PC-3 (cell line): ENCODE measurements at regions not wholly inside any gene's neighbourhood (a gene's known extent, or its start where the extent isn't known, plus 50 kb on each side); places are given as distances from the start of the nearest gene placed in this dataset.

Experiments used
- ATAC-seq: fragments of 200-7000 bp; cut with Tn5 transposase; 2 replicates; pipeline ENCODE4 v1.9.1; 2020; ENCODE audit warnings: mild to moderate bottlenecking, moderate library complexity
- BruUV-seq: library from RNA; stranded (reverse); fragments of 400-500 nt; replicated peaks from 2 replicates; lab custom pipeline; 2021; lab: Mats Ljungman, UMichigan
- CTCF ChIA-PET: fragments of 300-600 bp; sonication (Branson Sonifier 250); formaldehyde crosslinking; loops from one replicate; lab custom pipeline; 2022; ENCODE audit warnings: antibody characterized with exemption; lab: Charles Lee
- POLR2A ChIA-PET: fragments of 300-600 bp; sonication (Branson Sonifier 250); formaldehyde crosslinking; loops from one replicate; lab custom pipeline; 2022; ENCODE audit warnings: antibody characterized with exemption; ENCODE audit not compliant: unreplicated experiment; lab: Charles Lee
- DNase-seq: peaks from one replicate; pipeline ENCODE4 v3.0.0-alpha.2; 2015
- H2AFZ ChIP-seq: fragments of 300-600 bp; sonication (generic); 2 replicates; pipeline ENCODE4 v1.6.0; 2016; ENCODE audit warnings: antibody characterized with exemption, low read length
- H3F3A ChIP-seq: fragments of 300-600 bp; sonication (generic); one replicate; pipeline ENCODE4 v1.6.0; 2017; ENCODE audit warnings: antibody characterized with exemption, low read length, control low read depth, mild to moderate bottlenecking; ENCODE audit not compliant: unreplicated experiment
- H3K27ac ChIP-seq: fragments of 300-600 bp; sonication (generic); 2 replicates; pipeline ENCODE4 v1.5.1; 2016; ENCODE audit warnings: mild to moderate bottlenecking, low read length
- H3K27me3 ChIP-seq: fragments of 300-600 bp; sonication (generic); 2 replicates; pipeline ENCODE4 v1.6.1; 2016; ENCODE audit warnings: low read length, mixed read lengths
- H3K36me3 ChIP-seq: fragments of 300-600 bp; sonication (generic); 2 replicates; pipeline ENCODE4 v1.6.1; 2016; ENCODE audit warnings: low read depth, mixed run types, low read length, mixed read lengths
- H3K4me1 ChIP-seq: fragments of 300-600 bp; sonication (generic); 2 replicates; pipeline ENCODE4 v1.5.1; 2016; ENCODE audit warnings: low read length; ENCODE audit not compliant: insufficient read depth
- H3K4me2 ChIP-seq: fragments of 300-600 bp; sonication (generic); 2 replicates; pipeline ENCODE4 v1.6.0; 2016; ENCODE audit warnings: low read length
- H3K4me3 ChIP-seq: fragments of 300-600 bp; sonication (generic); 2 replicates; pipeline ENCODE4 v1.5.1; 2016; ENCODE audit warnings: mild to moderate bottlenecking, low read length, mixed read lengths
- H3K79me2 ChIP-seq: fragments of 300-600 bp; sonication (generic); 2 replicates; pipeline ENCODE4 v1.6.1; 2017; ENCODE audit warnings: low read length, mixed read lengths
- H3K9ac ChIP-seq: fragments of 300-600 bp; sonication (generic); 2 replicates; pipeline ENCODE4 v1.6.0; 2016; ENCODE audit warnings: mild to moderate bottlenecking, low read length
- H3K9me2 ChIP-seq: fragments of 300-600 bp; sonication (generic); replicated peaks from 2 replicates; pipeline ENCODE4 v1.6.1; 2016; ENCODE audit warnings: mixed run types, low read length, mixed read lengths
- H3K9me3 ChIP-seq: fragments of 300-600 bp; sonication (generic); 2 replicates; pipeline ENCODE4 v1.6.1; 2016; ENCODE audit warnings: low read length, mixed read lengths
- H4K20me1 ChIP-seq: fragments of 300-600 bp; sonication (generic); 2 replicates; pipeline ENCODE4 v1.6.1; 2016; ENCODE audit warnings: low read length, mixed read lengths
- EZH2 ChIP-seq: fragments of 300-600 bp; sonication (generic); IDR thresholded peaks from one replicate; pipeline ENCODE4 v1.6.1; 2017; ENCODE audit warnings: antibody characterized with exemption, mild to moderate bottlenecking, low read length; ENCODE audit not compliant: unreplicated experiment
- EZH2phosphoT487 ChIP-seq: fragments of 300-600 bp; sonication (generic); IDR thresholded peaks from 2 replicates; pipeline ENCODE4 v1.6.1; 2018; ENCODE audit warnings: mild to moderate bottlenecking, antibody characterized with exemption, low read length, borderline replicate concordance
- intact Hi-C: fragments of 100-400 bp; cut with micrococcal nuclease; formaldehyde crosslinking; loops from 2 replicates; pipeline ENCODE4 v1.9.0; 2023
- TF ChIP-seq, protein P1 (sequence below): fragments of 300-600 bp; sonication (generic); conservative IDR thresholded peaks from 2 replicates; pipeline ENCODE4 v1.5.1; 2017; ENCODE audit warnings: antibody characterized with exemption, low read depth, mild to moderate bottlenecking, low read length

DNA sequence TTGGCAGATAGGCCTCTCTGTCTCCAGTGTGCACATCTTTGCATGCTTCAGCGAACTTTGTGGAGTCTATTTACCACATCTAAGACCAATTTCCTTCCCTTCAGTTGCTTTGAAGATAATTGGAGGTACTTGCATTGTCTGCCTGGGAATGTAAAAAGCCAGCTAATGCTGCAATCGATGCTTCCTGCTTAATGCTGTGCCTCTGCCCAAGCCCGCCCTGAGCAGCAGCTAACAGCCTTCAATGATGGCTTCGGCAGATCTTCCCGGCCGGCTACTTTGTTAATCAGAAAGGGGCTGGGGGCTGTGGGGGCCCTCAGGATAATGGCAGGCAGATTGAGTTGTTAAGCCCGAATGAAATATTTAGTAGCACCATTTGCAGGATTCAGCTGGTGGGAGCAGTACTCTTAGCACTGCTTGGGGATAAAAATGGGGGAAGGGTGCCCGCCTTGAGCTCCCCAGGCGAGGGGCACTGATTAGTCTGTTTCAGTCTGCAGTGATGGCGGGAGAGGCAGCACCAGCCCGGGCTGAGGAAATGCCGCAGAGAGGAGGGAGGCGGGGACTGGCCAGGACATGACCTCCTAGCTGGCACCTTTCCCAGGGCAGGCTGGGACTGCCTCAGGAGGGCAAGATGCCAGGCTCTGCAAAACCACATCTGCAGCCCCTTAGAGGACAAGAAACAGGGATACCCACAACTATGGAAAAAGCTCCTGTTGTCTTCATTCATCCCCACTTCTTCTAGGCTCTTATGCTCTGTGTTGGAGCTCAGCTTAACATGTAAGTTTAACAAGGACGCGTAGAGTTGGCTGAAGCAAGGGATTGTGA lies 460.0 kb downstream of the BUD13 start:
- H3K27me3 ChIP-seq, result peaks cover 12% of the 10 kb centered on the region
- no peaks in the 10 kb centered on the region for H3K79me2 ChIP-seq
- H3K9me3 ChIP-seq, result no peaks in the 10 kb centered on the region
- no peaks in the 10 kb centered on the region for H3K4me1 ChIP-seq
- H3K36me3 ChIP-seq, result no peaks in the 10 kb centered on the region
- no peaks in the 10 kb centered on the region for H3K9me2 ChIP-seq
- H2AFZ ChIP-seq, result no peak overlapping the region
- no peak overlapping the region for H3K9ac ChIP-seq
- DNase-seq, result no peak
- ChIA-PET POLR2A (no interaction called here), CTCF (no interaction called here)
- TF ChIP-seq EZH2phosphoT487 (no peak), EZH2 (no peak)
- TF ChIP-seq, protein P1, sequence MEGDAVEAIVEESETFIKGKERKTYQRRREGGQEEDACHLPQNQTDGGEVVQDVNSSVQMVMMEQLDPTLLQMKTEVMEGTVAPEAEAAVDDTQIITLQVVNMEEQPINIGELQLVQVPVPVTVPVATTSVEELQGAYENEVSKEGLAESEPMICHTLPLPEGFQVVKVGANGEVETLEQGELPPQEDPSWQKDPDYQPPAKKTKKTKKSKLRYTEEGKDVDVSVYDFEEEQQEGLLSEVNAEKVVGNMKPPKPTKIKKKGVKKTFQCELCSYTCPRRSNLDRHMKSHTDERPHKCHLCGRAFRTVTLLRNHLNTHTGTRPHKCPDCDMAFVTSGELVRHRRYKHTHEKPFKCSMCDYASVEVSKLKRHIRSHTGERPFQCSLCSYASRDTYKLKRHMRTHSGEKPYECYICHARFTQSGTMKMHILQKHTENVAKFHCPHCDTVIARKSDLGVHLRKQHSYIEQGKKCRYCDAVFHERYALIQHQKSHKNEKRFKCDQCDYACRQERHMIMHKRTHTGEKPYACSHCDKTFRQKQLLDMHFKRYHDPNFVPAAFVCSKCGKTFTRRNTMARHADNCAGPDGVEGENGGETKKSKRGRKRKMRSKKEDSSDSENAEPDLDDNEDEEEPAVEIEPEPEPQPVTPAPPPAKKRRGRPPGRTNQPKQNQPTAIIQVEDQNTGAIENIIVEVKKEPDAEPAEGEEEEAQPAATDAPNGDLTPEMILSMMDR, result no peak
- no peak overlapping the region for H3K4me2 ChIP-seq
- no peak for ATAC-seq
- intact Hi-C loops, result no loop called here
- no TSS peak for BruUV-seq
- no peaks in the 10 kb centered on the region for H4K20me1 ChIP-seq
- no peak overlapping the region for H3K4me3 ChIP-seq
- H3K27ac ChIP-seq, result no peak overlapping the region
- no peaks in the 10 kb centered on the region for H3F3A ChIP-seq

DNA sequence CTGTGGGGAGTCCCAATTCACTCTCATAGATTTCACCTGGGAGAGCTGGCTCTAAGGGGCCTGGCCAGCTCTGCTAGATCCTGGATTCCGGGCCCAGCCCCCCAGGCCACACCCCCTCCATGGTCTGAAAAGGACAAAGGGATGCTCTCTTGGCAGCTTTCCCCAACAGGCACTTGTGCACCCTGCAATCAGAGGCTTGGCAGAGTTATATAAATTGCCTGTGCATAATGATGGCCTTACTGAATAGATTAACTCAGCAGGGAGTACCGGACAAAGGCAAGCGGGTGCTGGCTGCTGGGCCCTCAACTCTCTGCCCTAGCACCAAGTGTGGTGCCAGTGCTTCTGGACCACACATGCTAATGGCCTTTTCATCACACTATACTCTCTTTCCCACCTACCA lies 461.6 kb downstream of the BUD13 start:
- CTCF ChIA-PET, result no interaction called here
- intact Hi-C loops, result no loop called here
- no TSS peak for BruUV-seq

More for the DNA sequence above, 461.6 kb downstream of the BUD13 start:
- TF ChIP-seq EZH2 (no peak), EZH2phosphoT487 (no peak)
- TF ChIP-seq, protein P1, result no peak
- Histone ChIP-seq H2AFZ (no peak overlapping the region), H3K4me3 (no peak overlapping the region), H3K27ac (no peak overlapping the region), H3K9me3 (no peaks in the 10 kb centered on the region), H4K20me1 (no peaks in the 10 kb centered on the region), H3K36me3 (no peaks in the 10 kb centered on the region), H3K4me2 (no peak overlapping the region), H3K79me2 (no peaks in the 10 kb centered on the region), H3K27me3 (peaks cover 12% of the 10 kb centered on the region), H3K9ac (no peak overlapping the region), H3K9me2 (no peaks in the 10 kb centered on the region), H3F3A (no peaks in the 10 kb centered on the region), H3K4me1 (no peaks in the 10 kb centered on the region)
- POLR2A ChIA-PET, result no interaction called here
- DNase-seq, result no peak
- ATAC-seq, result no peak
